ENCODE measurements at regions not wholly inside any gene's neighbourhood (a gene's known extent, or its start where the extent isn't known, plus 50 kb on each side); places are given as distances from the start of the nearest gene placed in this dataset.

DNA sequence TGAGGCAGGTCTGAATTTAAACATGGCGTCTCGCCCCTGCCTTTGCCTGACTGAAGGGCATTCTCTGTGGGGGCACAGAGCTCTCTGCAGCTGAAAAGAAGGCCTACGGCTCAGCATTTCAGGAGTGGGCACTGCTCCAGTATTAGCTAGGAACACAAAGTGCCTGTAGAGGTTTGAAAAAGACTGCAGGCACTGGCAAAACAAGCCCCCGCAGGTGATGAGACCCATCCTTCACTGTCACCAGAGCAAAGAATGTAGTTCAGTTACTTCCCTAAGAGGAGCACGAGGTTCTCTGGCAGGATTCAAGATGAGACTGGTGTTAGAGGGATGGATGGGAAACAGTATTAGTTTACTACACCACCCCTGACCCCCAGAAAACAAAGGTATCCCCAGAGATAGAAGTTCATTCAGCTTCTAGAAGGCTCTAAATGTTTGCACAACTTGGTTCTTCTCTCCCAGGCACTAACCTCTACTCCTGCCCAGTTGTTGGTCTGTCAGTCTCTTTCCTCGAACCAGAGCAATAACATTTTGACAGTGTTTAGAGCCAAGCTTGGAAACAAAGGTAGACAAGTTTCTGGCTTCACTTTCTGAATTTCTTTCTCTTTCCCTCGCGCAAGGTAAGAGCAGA is 101.9 kb upstream of the KCNE2 start:
- TF ChIP-seq POLR2A (IDR thresholded peaks at IDR 0.05; ENCODE audit: low read length) (no peak), GATA1 (IDR thresholded peaks at IDR 0.05; ENCODE audit: low read depth, low read length) (no peak)

Measured in erythroblast (primary cell).